ENCODE measurements at regions not wholly inside any gene's neighbourhood (a gene's known extent, or its start where the extent isn't known, plus 50 kb on each side); places are given as distances from the start of the nearest gene placed in this dataset.

GRCh38 chr5:68033961-68034571 is 181.5 kb upstream of the PIK3R1 start:
- Histone ChIP-seq H3K4me3 (ENCODE audit: low read depth, low read length) (no peak overlapping the region), H3K36me3 (ENCODE audit: control insufficient read depth, insufficient read depth, low read length) (no peaks in the 10 kb centered on the region), H3K27me3 (ENCODE audit: control insufficient read depth, insufficient read depth, low read length) (no peaks in the 10 kb centered on the region)
- no peak for DNase-seq (ENCODE audit: low read depth)
- TF ChIP-seq CTCF (IDR thresholded peaks at IDR 0.05; ENCODE audit: insufficient read depth, low read length, poor library complexity, severe bottlenecking), result no peak

DNA sequence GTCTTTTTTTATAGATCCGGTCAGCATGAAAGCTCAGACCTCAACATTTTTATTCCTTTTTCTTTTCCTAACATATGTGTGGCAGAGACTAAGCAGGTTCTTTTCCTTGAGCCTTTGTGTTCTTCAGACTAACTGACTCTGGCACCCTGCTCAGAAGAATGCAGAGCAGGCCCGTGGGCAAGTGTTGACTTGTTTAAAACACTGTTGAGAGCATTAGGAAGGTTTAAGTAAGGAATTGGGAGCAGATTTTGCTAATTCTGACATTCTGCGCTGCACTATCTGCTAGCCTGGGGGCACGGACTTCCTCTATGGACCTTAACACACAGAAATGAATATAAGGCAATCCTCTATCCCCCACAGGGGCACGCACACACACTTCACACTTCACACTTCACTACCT is 182.5 kb upstream of the PIK3R1 start:
- Histone ChIP-seq H3K4me3 (ENCODE audit: low read depth, low read length) (no peak overlapping the region), H3K36me3 (ENCODE audit: control insufficient read depth, insufficient read depth, low read length) (no peaks in the 10 kb centered on the region), H3K27me3 (ENCODE audit: control insufficient read depth, insufficient read depth, low read length) (no peaks in the 10 kb centered on the region)
- no peak for DNase-seq (ENCODE audit: low read depth)
- TF ChIP-seq CTCF (IDR thresholded peaks at IDR 0.05; ENCODE audit: insufficient read depth, low read length, poor library complexity, severe bottlenecking), result no peak

GRCh38 chr5:68032216-68032762 is 183.3 kb upstream of the PIK3R1 start:
- H3K4me3 ChIP-seq (ENCODE audit: low read depth, low read length), result no peak overlapping the region
- no peaks in the 10 kb centered on the region for H3K36me3 ChIP-seq (ENCODE audit: control insufficient read depth, insufficient read depth, low read length)
- no peaks in the 10 kb centered on the region for H3K27me3 ChIP-seq (ENCODE audit: control insufficient read depth, insufficient read depth, low read length)
- DNase-seq (ENCODE audit: low read depth), result no peak
- TF ChIP-seq CTCF (IDR thresholded peaks at IDR 0.05; ENCODE audit: insufficient read depth, low read length, poor library complexity, severe bottlenecking), result no peak

GRCh38 chr5:68028131-68028727 is 187.3 kb upstream of the PIK3R1 start:
- TF ChIP-seq CTCF (IDR thresholded peaks at IDR 0.05; ENCODE audit: insufficient read depth, low read length, poor library complexity, severe bottlenecking), result no peak
- DNase-seq (ENCODE audit: low read depth), result no peak
- Histone ChIP-seq H3K27me3 (ENCODE audit: control insufficient read depth, insufficient read depth, low read length) (no peaks in the 10 kb centered on the region), H3K4me3 (ENCODE audit: low read depth, low read length) (no peak overlapping the region), H3K36me3 (ENCODE audit: control insufficient read depth, insufficient read depth, low read length) (no peaks in the 10 kb centered on the region)

DNA sequence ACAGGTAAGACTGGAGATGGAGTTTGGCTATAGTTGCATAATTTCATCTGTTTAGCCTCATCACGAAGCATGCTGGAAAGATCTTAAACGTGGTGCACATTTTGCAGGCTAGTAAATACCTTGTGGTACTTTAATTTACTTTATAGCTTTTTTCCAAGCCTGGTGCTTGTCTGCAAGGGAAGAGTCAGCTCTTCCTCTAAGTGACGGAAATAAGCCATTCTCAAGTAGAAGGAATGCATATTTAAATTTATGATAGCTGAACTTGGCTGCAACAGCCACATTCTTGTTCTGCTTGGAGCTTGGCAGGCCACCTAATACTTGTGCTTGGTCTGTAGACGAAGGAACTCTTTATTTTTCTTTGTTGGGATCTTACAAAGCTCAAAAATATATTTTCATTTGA is 188.0 kb upstream of the PIK3R1 start:
- DNase-seq (ENCODE audit: low read depth), result no peak
- no peaks in the 10 kb centered on the region for H3K36me3 ChIP-seq (ENCODE audit: control insufficient read depth, insufficient read depth, low read length)
- H3K4me3 ChIP-seq (ENCODE audit: low read depth, low read length), result no peak overlapping the region
- no peaks in the 10 kb centered on the region for H3K27me3 ChIP-seq (ENCODE audit: control insufficient read depth, insufficient read depth, low read length)
- no peak for TF ChIP-seq CTCF (IDR thresholded peaks at IDR 0.05; ENCODE audit: insufficient read depth, low read length, poor library complexity, severe bottlenecking)

Measured in kidney epithelial cell (primary cell).